ENCODE measurements at regions not wholly inside any gene's neighbourhood (a gene's known extent, or its start where the extent isn't known, plus 50 kb on each side); places are given as distances from the start of the nearest gene placed in this dataset.

- no peaks in the 10 kb centered on the region for H3K9me3 ChIP-seq (ENCODE audit: control insufficient read depth in 2 of 2, low read length in 2 of 2)
- H3K27me3 ChIP-seq (ENCODE audit: control insufficient read depth in 1 of 2, insufficient read depth in 2 of 2, low read length in 2 of 2), result no peaks in the 10 kb centered on the region
- no peak overlapping the region for H3K4me3 ChIP-seq (ENCODE audit: low read length in 2 of 2)
- H3K9ac ChIP-seq (ENCODE audit: low read length in 2 of 2), result no peak overlapping the region
- H3K36me3 ChIP-seq (ENCODE audit: control insufficient read depth in 2 of 2, insufficient read depth in 2 of 2, low read length in 2 of 2), result no peaks in the 10 kb centered on the region
- peaks cover 21% of the 10 kb centered on the region for H3K4me1 ChIP-seq (ENCODE audit: control insufficient read depth, insufficient read depth, low read length)
- no peak overlapping the region for H3K27ac ChIP-seq (ENCODE audit: low read length)
Observed at GRCh38 chr1:117809764-117810163, 119.7 kb downstream of the GDAP2 start.

- Histone ChIP-seq H3K9me3 (ENCODE audit: control insufficient read depth in 2 of 2, low read length in 2 of 2) (no peaks in the 10 kb centered on the region), H3K27ac (ENCODE audit: low read length) (peak overlapping the region; percentile 56), H3K27me3 (ENCODE audit: control insufficient read depth in 1 of 2, insufficient read depth in 2 of 2, low read length in 2 of 2) (no peaks in the 10 kb centered on the region), H3K4me3 (ENCODE audit: low read length in 2 of 2) (no peak overlapping the region), H3K9ac (ENCODE audit: low read length in 2 of 2) (no peak overlapping the region), H3K36me3 (ENCODE audit: control insufficient read depth in 2 of 2, insufficient read depth in 2 of 2, low read length in 2 of 2) (no peaks in the 10 kb centered on the region), H3K4me1 (ENCODE audit: control insufficient read depth, insufficient read depth, low read length) (peaks cover 28% of the 10 kb centered on the region)
Observed at GRCh38 chr1:117810553-117810952, 118.9 kb downstream of the GDAP2 start.

- no peaks in the 10 kb centered on the region for H3K27me3 ChIP-seq (ENCODE audit: control insufficient read depth in 1 of 2, insufficient read depth in 2 of 2, low read length in 2 of 2)
- H3K4me1 ChIP-seq (ENCODE audit: control insufficient read depth, insufficient read depth, low read length), result peaks cover 35% of the 10 kb centered on the region
- H3K4me3 ChIP-seq (ENCODE audit: low read length in 2 of 2), result no peak overlapping the region
- H3K36me3 ChIP-seq (ENCODE audit: control insufficient read depth in 2 of 2, insufficient read depth in 2 of 2, low read length in 2 of 2), result no peaks in the 10 kb centered on the region
- peak overlapping the region; percentile 84 for H3K27ac ChIP-seq (ENCODE audit: low read length)
- no peaks in the 10 kb centered on the region for H3K9me3 ChIP-seq (ENCODE audit: control insufficient read depth in 2 of 2, low read length in 2 of 2)
- H3K9ac ChIP-seq (ENCODE audit: low read length in 2 of 2), result no peak overlapping the region
Observed at GRCh38 chr1:117812869-117813511, 116.4 kb downstream of the GDAP2 start.
